HEK293T (cell line): ENCODE measurements at regions not wholly inside any gene's neighbourhood (a gene's known extent, or its start where the extent isn't known, plus 50 kb on each side); places are given as distances from the start of the nearest gene placed in this dataset.

Source experiments
- CTCF ChIA-PET: fragments of 350-600 bp; formaldehyde crosslinking; extraction: SDS; loops from one replicate; lab custom pipeline; 2021; ENCODE audit warnings: antibody characterized with exemption, inconsistent platforms; lab: Yijun Ruan, JAX
- POLR2A ChIA-PET: fragments of 350-600 bp; formaldehyde crosslinking; extraction: SDS; loops from one replicate; lab custom pipeline; 2020; ENCODE audit warnings: antibody characterized with exemption, inconsistent platforms; lab: Yijun Ruan, JAX
- DNase-seq: peaks from one replicate; pipeline ENCODE4 v3.0.0; 2012; ENCODE audit warnings: mixed read lengths; ENCODE audit errors: extremely low spot score
- ARNT ChIP-seq: fragments of 450-650 bp; IDR thresholded peaks from 2 replicates; pipeline ENCODE4 v1.6.1; 2017; ENCODE audit warnings: mild to moderate bottlenecking
- BHLHE40 ChIP-seq: fragments of 450-650 bp; IDR thresholded peaks from 2 replicates; pipeline ENCODE4 v1.6.1; 2016; ENCODE audit warnings: mild to moderate bottlenecking, moderate library complexity, borderline replicate concordance
- CTBP1 ChIP-seq: fragments of 450-650 bp; IDR thresholded peaks from 2 replicates; pipeline ENCODE4 v1.6.1; 2016; ENCODE audit warnings: borderline replicate concordance
- ELF4 ChIP-seq: fragments of 450-650 bp; IDR thresholded peaks from 2 replicates; pipeline ENCODE4 v1.6.1; 2017; ENCODE audit warnings: antibody characterized with exemption
- FOXA1 ChIP-seq: fragments of 450-650 bp; IDR thresholded peaks from 2 replicates; pipeline ENCODE4 v1.6.1; 2016; ENCODE audit warnings: mild to moderate bottlenecking
- FOXK2 ChIP-seq: fragments of 450-650 bp; IDR thresholded peaks from 2 replicates; pipeline ENCODE4 v1.6.1; 2016; ENCODE audit warnings: mild to moderate bottlenecking
- FOXM1 ChIP-seq: fragments of 450-650 bp; IDR thresholded peaks from 2 replicates; pipeline ENCODE4 v1.6.1; 2017; ENCODE audit warnings: mild to moderate bottlenecking, borderline replicate concordance
- HDGF ChIP-seq: fragments of 450-650 bp; IDR thresholded peaks from 2 replicates; pipeline ENCODE4 v1.6.1; 2017; ENCODE audit warnings: antibody characterized with exemption, borderline replicate concordance
- L3MBTL2 ChIP-seq: fragments of 450-650 bp; conservative IDR thresholded peaks from 2 replicates; pipeline ENCODE4 v1.6.1; 2016; ENCODE audit warnings: mild to moderate bottlenecking
- LEF1 ChIP-seq: fragments of 450-650 bp; IDR thresholded peaks from 2 replicates; pipeline ENCODE4 v1.6.1; 2017; ENCODE audit warnings: mild to moderate bottlenecking, borderline replicate concordance
- NFRKB ChIP-seq: fragments of 450-650 bp; IDR thresholded peaks from 2 replicates; pipeline ENCODE4 v1.6.1; 2016; ENCODE audit warnings: mild to moderate bottlenecking, moderate library complexity
- PKNOX1 ChIP-seq: fragments of 450-650 bp; IDR thresholded peaks from 2 replicates; pipeline ENCODE4 v1.6.1; 2016
- SP1 ChIP-seq: fragments of 450-650 bp; IDR thresholded peaks from 2 replicates; pipeline ENCODE4 v1.6.1; 2017
- SUZ12 ChIP-seq: fragments of 450-650 bp; IDR thresholded peaks from 2 replicates; pipeline ENCODE4 v1.6.1; 2016; ENCODE audit warnings: mild to moderate bottlenecking
- TARDBP ChIP-seq: fragments of 450-650 bp; IDR thresholded peaks from 2 replicates; pipeline ENCODE4 v1.6.1; 2016
- ZNF384 ChIP-seq: fragments of 450-650 bp; IDR thresholded peaks from 2 replicates; pipeline ENCODE4 v1.6.1; 2016

- CTCF ChIA-PET: interaction anchor here (0.6 kb wide), 1 partner anchor 221 kb away, joined by 4 read pairs; the partner anchor contains the start of gene SOX9
These were observed 221.2 kb downstream of the SOX9 start for GRCh38 chr17:72342061-72342460.

GRCh38 chr17:72342627-72343527 lies 222.1 kb downstream of the SOX9 start:
- ChIA-PET CTCF (no interaction called here), POLR2A (interaction anchor here (0.5 to 1.0 kb wide), 2 partner anchors 26 to 222 kb away, joined by 3 to 5 read pairs; partner anchors contain the start of gene SOX9)
- TF ChIP-seq L3MBTL2 (0 out of 2 replicates have a peak, but pooled peaks have one; percentile 31), FOXA1 (no peak)
- no peak for DNase-seq

More at GRCh38 chr17:72342061-72342460, 221.2 kb downstream of the SOX9 start:
- DNase-seq: no peak
- no peak for TF ChIP-seq L3MBTL2
- TF ChIP-seq FOXK2: no peak
- TF ChIP-seq TARDBP: no peak
- no peak for TF ChIP-seq ARNT
- no peak for TF ChIP-seq CTBP1
- no peak for TF ChIP-seq FOXA1
- no peak for TF ChIP-seq BHLHE40
- no peak for TF ChIP-seq SUZ12
- no peak for TF ChIP-seq ZNF384
- TF ChIP-seq NFRKB: no peak
- TF ChIP-seq HDGF: no peak
- POLR2A ChIA-PET: interaction anchor here (1.0 kb wide), 1 partner anchor 221 kb away, joined by 5 read pairs; the partner anchor contains the start of gene SOX9

GRCh38 chr17:72343911-72344310 lies 223.1 kb downstream of the SOX9 start:
- TF ChIP-seq FOXM1: no peak
- TF ChIP-seq FOXK2: no peak
- TF ChIP-seq L3MBTL2: no peak
- no peak for TF ChIP-seq SP1
- TF ChIP-seq SUZ12: no peak
- TF ChIP-seq ARNT: no peak
- no peak for TF ChIP-seq TARDBP
- no peak for TF ChIP-seq BHLHE40
- ChIA-PET CTCF (no interaction called here), POLR2A (no interaction called here)
- DNase-seq: no peak

- TF ChIP-seq SP1 (no peak), NFRKB (no peak), FOXM1 (no peak)
- POLR2A ChIA-PET: no interaction called here
- CTCF ChIA-PET: no interaction called here
- DNase-seq: no peak
These were observed 223.8 kb downstream of the SOX9 start for GRCh38 chr17:72344613-72345012.

GRCh38 chr17:72345088-72345487 lies 224.3 kb downstream of the SOX9 start:
- TF ChIP-seq FOXK2: no peak
- no peak for TF ChIP-seq ZNF384
- no peak for TF ChIP-seq PKNOX1
- no peak for TF ChIP-seq HDGF
- no peak for TF ChIP-seq NFRKB
- TF ChIP-seq ARNT: no peak
- TF ChIP-seq BHLHE40: no peak
- no peak for TF ChIP-seq FOXM1
- TF ChIP-seq TARDBP: no peak
- TF ChIP-seq CTBP1: no peak
- no peak for TF ChIP-seq LEF1
- TF ChIP-seq SUZ12: no peak
- TF ChIP-seq L3MBTL2: no peak
- no peak for TF ChIP-seq ELF4
- no peak for TF ChIP-seq FOXA1
- ChIA-PET CTCF (interaction anchor here (0.5 kb wide), 1 partner anchor 115 kb away, joined by 3 read pairs; no protein-coding TSS in a partner anchor), POLR2A (no interaction called here)
- no peak for DNase-seq

GRCh38 chr17:72345536-72345935 lies 224.7 kb downstream of the SOX9 start:
- POLR2A ChIA-PET: no interaction called here
- CTCF ChIA-PET: interaction anchor here (0.5 kb wide), 1 partner anchor 115 kb away, joined by 3 read pairs; no protein-coding TSS in a partner anchor
- no peak for DNase-seq
- no peak for TF ChIP-seq FOXA1
- TF ChIP-seq PKNOX1: no peak
- TF ChIP-seq ARNT: no peak
- no peak for TF ChIP-seq TARDBP
- TF ChIP-seq SUZ12: no peak
- TF ChIP-seq HDGF: no peak
- no peak for TF ChIP-seq FOXK2
- TF ChIP-seq L3MBTL2: no peak
- TF ChIP-seq BHLHE40: no peak
- no peak for TF ChIP-seq SP1
- no peak for TF ChIP-seq LEF1
- no peak for TF ChIP-seq CTBP1
- TF ChIP-seq ELF4: no peak
- TF ChIP-seq ZNF384: no peak
- TF ChIP-seq FOXM1: no peak
- no peak for TF ChIP-seq NFRKB

GRCh38 chr17:72346306-72346705 lies 225.5 kb downstream of the SOX9 start:
- ChIA-PET CTCF (no interaction called here), POLR2A (no interaction called here)
- DNase-seq: no peak

More at GRCh38 chr17:72346306-72346705, 225.5 kb downstream of the SOX9 start:
- TF ChIP-seq NFRKB (no peak), FOXA1 (no peak), PKNOX1 (no peak), SP1 (no peak), ZNF384 (no peak), TARDBP (no peak), BHLHE40 (no peak), FOXM1 (no peak)
